ENCODE measurements at regions not wholly inside any gene's neighbourhood (a gene's known extent, or its start where the extent isn't known, plus 50 kb on each side); places are given as distances from the start of the nearest gene placed in this dataset.

DNA sequence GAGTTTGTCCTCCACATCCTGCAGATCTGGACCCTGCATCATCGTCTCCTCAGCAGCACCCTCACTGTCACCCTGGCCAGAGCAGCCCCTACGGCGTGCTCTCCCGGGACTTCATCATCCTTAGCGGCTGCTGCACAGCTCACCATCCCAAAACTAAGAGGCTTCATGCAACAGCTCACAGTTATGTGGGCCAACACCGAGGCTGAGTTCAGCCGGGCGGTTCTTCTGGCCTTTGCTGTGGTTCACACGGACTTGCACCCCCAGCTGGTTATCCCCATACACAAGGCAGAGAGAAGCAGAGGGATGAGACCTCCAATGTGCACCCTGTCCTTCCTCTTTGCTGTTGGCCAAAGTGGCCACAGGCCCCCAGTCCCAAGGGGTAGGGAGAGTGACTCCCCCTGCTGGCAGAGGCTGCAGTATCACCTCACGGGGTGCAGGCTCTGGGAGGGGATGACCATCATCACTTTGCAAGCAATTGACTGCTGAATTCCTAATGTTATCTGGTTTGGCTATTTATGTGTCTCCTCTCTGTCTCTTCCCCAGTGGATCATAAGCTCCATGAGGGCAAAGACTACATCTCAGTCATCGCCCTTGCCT lies 276.8 kb downstream of the BRD1 start:
- DNase-seq (ENCODE audit: low read depth), result no peak

- DNase-seq (ENCODE audit: low read depth), result no peak
These were observed 277.6 kb downstream of the BRD1 start for GRCh38 chr22:49550141-49550430.

DNA sequence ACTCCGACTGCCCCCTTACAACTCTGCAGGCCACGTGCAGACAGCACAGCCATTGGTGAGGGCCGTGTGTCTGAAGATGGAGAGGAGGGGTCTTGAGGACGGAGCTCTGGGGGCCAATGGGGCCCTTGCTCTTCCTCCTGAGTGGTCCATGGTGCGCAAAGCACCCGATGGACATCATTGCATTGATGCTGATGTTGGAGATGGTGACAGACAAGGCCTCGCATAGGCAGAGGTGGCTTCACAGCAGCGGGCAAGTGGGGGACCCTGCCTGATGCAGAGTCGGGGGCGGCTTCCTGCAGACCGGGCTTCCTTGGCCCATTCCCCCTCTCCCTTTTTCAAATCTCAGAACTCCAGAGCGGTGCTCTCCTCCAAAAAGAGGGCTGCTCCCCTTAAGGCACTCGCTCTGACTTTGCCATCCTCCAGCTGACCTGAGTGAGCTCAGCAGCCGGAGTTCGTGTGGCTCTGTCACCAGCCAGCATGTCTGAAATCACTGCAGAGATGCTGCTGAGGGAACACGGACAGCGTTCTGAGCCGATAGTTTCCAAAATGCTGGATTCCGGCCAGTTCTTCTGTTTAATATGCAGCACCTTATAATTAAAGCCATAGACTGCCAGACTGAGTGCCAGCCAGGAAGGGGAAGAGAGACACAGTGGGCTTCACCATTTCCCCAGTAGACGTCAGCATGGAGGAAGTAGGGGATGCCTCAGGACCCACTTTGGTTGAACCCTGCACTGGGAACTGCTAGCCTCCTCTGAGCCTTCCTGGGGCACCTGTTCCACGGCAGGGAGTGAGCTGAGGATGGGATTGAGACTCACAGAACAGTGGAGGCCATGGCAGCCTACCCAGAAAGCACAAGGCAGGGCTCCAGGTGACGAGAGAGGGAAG lies 278.2 kb downstream of the BRD1 start:
- DNase-seq (ENCODE audit: low read depth), result no peak

- no peak for DNase-seq (ENCODE audit: low read depth)
These were observed 279.1 kb downstream of the BRD1 start for GRCh38 chr22:49548356-49549202.

DNA sequence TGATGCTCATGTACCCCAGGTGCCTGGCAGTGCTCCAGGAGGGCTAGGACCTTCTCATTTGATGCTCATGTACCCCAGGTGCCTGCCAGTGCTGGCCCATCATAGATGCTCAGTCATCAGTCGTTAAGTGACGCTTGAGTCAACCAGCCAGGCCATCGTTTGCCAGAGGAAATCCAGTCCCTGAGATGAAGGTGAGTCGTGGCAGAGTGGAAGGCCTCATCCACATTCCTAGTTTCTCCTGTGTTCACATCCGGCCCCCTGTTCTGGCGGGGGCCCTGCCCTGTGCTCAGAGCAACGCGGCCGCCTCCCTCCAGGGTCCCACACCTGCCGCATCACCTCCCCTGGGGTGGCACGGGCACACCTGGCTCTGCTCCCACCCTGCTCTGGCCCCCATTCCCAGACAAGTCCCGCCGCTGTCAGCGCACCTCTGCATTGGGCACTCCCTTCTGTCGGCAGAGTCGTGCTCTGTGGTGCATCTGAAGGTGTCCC lies 279.9 kb downstream of the BRD1 start:
- DNase-seq (ENCODE audit: low read depth), result no peak

DNA sequence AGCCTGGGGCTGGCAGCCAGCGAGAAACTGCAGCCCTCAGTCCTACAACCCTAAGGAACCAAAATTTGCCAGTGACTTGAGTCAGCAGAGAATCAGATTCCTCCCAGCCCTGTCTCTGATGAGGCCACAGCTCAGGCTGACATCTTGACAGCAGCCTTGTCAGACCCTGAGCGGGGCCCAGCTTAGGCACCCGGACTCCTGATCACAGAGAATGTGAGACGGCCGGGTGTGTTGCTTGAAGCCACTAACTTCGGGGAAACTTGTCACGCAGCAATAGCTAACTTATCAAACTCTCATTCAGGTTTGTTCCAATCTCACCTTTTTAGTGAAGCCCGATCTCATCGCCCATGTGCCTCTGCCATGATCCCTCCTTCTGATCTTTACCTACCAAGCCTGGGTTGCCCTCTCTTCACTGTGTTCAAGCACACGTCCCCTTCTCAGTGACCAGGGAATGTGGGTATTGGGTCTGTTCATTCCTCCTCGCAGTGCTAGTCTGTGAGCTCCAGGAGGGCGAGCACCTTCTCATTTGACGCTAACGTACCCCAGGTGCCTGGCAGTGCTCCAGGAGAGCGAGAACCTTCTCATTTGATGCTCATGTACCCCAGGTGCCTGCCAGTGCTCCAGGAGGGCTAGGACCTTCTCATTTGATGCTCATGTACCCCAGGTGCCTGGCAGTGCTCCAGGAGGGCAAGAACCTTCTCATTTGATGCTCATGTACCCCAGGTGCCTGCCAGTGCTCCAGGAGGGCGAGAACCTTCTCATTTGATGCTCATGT lies 280.7 kb downstream of the BRD1 start:
- DNase-seq (ENCODE audit: low read depth), result no peak

- no peak for DNase-seq (ENCODE audit: low read depth)
These were observed 282.1 kb downstream of the BRD1 start for GRCh38 chr22:49545606-49546005.

DNA sequence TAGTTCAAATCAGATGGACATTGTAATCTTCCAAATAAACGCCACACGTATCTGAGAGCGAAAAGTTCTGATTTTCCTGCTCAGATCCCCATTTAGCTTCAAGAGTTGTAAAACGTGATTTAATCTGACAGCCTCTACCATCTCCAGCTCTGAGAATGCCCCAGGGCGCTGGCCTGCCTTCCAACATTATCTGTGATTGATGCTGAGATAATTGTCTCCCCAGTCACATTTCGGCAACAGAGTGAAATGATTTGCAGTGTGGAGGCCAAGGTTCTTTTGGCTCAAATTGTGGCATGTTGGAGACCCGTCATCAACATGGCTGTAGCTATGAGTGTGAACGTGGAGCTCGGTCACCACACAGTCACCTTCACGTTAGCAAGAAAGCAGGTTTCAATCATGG lies 283.4 kb downstream of the BRD1 start:
- no peak for DNase-seq (ENCODE audit: low read depth)

DNA sequence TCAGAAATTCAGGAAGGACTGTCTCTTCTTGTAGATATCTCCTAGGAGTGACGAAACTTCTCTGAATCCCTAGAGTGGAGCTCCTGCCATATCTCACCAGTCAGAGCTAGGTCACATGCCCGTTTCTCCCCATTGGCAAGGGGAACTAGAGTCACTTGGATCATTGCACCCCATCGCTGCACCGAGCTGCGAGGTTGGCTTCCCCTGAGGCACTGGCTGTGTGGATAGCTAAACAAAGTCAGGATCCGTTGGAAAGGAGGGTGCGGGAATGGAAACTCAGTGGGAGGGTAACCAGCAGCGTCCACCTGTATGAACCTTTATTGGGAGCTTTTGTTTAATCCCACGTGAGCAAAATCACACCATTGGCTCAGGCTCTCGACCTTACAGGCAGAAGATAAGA lies 283.8 kb downstream of the BRD1 start:
- no peak for DNase-seq (ENCODE audit: low read depth)

- no peak for DNase-seq (ENCODE audit: low read depth)
These were observed 285.9 kb downstream of the BRD1 start for GRCh38 chr22:49541693-49542230.

- DNase-seq (ENCODE audit: low read depth), result no peak
These were observed 286.6 kb downstream of the BRD1 start for GRCh38 chr22:49540913-49541692.

- DNase-seq (ENCODE audit: low read depth), result no peak
These were observed 287.4 kb downstream of the BRD1 start for GRCh38 chr22:49540084-49540912.

- no peak for DNase-seq (ENCODE audit: low read depth)
These were observed 289.7 kb downstream of the BRD1 start for GRCh38 chr22:49538006-49538405.

DNA sequence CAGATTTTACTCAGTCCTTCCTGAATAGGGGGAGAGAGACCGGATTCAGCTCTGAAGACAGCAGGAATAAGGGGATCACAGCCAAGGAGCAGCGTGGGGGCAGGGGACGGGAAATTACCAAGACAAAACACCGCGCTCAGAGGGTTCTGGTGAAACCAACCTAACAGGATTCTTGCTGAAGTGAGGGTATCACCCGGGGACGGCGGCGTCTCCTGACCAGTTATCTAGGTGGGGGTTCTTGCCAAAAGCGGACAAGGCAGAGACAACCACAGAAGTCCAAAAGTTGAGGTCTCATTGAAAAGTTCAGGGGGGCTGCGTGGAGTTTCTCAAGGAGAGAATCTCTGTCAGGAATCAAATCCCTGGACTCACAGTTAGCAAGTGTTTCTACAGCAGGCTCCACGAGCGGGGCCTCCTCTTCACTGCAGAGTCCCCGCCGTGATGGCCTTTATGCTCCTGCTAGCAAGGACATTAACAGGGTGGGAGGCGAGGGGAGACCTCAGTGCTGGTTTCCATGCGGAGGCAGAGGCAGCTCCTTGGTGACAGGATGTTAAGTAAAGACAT lies 291.0 kb downstream of the BRD1 start:
- DNase-seq (ENCODE audit: low read depth), result no peak

GRCh38 chr22:49535527-49536125 lies 292.0 kb downstream of the BRD1 start:
- DNase-seq (ENCODE audit: low read depth), result no peak

DNA sequence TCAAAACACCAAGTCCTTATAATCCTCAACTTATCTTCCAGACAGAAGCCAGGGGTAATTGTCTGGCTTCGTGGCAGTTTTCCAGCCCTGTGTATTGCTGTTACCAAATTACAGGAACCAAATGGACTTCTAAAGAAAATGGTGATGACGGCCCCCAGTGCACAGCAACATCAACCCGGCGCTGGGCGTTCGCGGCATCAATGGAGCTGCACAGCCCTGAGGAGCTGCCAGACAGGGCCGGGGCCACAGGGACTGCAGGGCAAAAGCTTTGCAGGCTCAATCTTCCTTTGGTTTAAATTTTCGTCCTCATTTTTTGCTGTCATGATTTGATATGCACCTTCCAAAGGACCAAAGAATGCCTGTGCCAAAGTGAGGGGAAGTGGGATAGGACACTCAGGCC lies 292.5 kb downstream of the BRD1 start:
- no peak for DNase-seq (ENCODE audit: low read depth)

DNA sequence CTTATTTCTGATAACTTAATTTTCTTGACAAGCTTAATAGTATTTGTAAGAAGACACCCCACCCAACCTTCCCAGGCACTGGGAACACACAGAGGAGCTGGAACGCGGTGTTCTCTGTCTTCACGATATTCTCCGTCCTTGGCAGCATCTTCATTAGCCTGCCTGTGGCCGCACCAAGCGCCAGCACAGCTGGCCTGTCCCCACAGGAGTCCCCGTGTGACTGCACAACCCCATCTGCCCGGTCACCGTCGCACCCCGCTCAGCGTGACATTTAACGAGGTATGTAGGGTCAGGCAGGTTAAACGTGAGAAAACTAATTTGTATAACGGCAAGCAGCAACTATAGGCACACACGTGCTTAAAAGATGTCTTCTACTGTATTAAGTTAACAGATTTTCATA lies 293.3 kb downstream of the BRD1 start:
- DNase-seq (ENCODE audit: low read depth), result no peak

GRCh38 chr22:49533886-49534285 lies 293.8 kb downstream of the BRD1 start:
- no peak for DNase-seq (ENCODE audit: low read depth)
